Gastroesophageal sphincter (tissue), 4 donors: ENCODE measurements at regions not wholly inside any gene's neighbourhood (a gene's known extent, or its start where the extent isn't known, plus 50 kb on each side); places are given as distances from the start of the nearest gene placed in this dataset.

Experiments
- ATAC-seq: fragments of 150-250 bp; one replicate; pipeline ENCODE4 v1.9.1; 2016; ENCODE audit warnings: mild to moderate bottlenecking, moderate library complexity
- H3K27ac ChIP-seq, 4 donors: fragments of 200-600 bp; sonication (generic) in 3 of 4; 1 replicate in 3 of 4; 2 replicates in 1 of 4; pipeline ENCODE4 v1.5.1; 2016 to 2019
- H3K27me3 ChIP-seq: fragments of 200-600 bp; sonication (generic); one replicate; pipeline ENCODE4 v1.5.1; 2019
- H3K36me3 ChIP-seq, 2 donors: fragments of 200-600 bp; sonication (generic); one replicate each; pipeline ENCODE4 v1.5.1; 2019; ENCODE audit warnings: control low read depth in 1 of 2
- H3K4me1 ChIP-seq, 3 donors: fragments of 200-600 bp; sonication (generic); 1 replicate in 2 of 3; 2 replicates in 1 of 3; pipeline ENCODE4 v1.5.1; 2016 to 2019; ENCODE audit warnings: control low read depth in 2 of 3
- H3K4me3 ChIP-seq, 2 donors: fragments of 200-600 bp; sonication (generic); one replicate each; pipeline ENCODE4 v1.5.1; 2019; ENCODE audit warnings: mild to moderate bottlenecking in 1 of 2, moderate library complexity in 1 of 2
- H3K9me3 ChIP-seq, 3 donors: fragments of 200-600 bp; sonication (generic); one replicate each; pipeline ENCODE4 v1.5.1; 2017 to 2019; ENCODE audit warnings: control low read depth in 2 of 3
- CTCF ChIP-seq, 4 experiments: fragments of 200-600 bp in 2 of 4; fragments of 450-650 bp in 2 of 4; sonication (generic) in 1 of 4; IDR thresholded peaks; one replicate each; pipeline ENCODE4 v1.5.1; 2017 to 2019; ENCODE audit warnings: antibody characterized with exemption in 4 of 4, mild to moderate bottlenecking in 2 of 4, moderate library complexity in 2 of 4
- EP300 ChIP-seq: sonication (generic); formaldehyde crosslinking; IDR thresholded peaks from one replicate; pipeline ENCODE4 v1.6.1; 2017; ENCODE audit warnings: antibody characterized with exemption, mild to moderate bottlenecking
- POLR2A ChIP-seq, 2 donors: fragments of 450-650 bp; IDR thresholded peaks; one replicate each; pipeline ENCODE4 v1.6.1; 2017; ENCODE audit warnings: antibody characterized with exemption in 2 of 2, mild to moderate bottlenecking in 2 of 2, moderate library complexity in 1 of 2
- POLR2AphosphoS5 ChIP-seq: sonication (generic); formaldehyde crosslinking; IDR thresholded peaks from one replicate; pipeline ENCODE4 v1.6.1; 2017; ENCODE audit warnings: antibody characterized with exemption
- WGBS, 2 donors: methylation state at CpG; one replicate each; pipeline ENCODE4 v1.1.5; 2018; ENCODE audit warnings: low coverage in 1 of 2; 5-methylcytosine and 5-hydroxymethylcytosine counted together

GRCh38 chr15:39157882-39158281, 423.0 kb upstream of the THBS1 start:
- no peak overlapping the region for H3K4me3 ChIP-seq
- peak overlapping the region in 1 of 4 donors; percentile 15 for H3K27ac ChIP-seq
- ATAC-seq, result no peak
- H3K4me1 ChIP-seq, result peaks cover 7 to 42% (median 8%) of the 10 kb centered on the region in 3 donors
- TF ChIP-seq POLR2AphosphoS5, result peak; percentile 42
- no peak for TF ChIP-seq EP300
- H3K9me3 ChIP-seq, result peaks cover 0 to 5% (median 0%) of the 10 kb centered on the region in 3 donors
- 50% methylated on average over 1 of the region's 1 CpG; no CpG with 5 or more reads in 1 of the 2 donors for WGBS, 2 donors
- H3K36me3 ChIP-seq, result no peaks in the 10 kb centered on the region
- no peaks in the 10 kb centered on the region for H3K27me3 ChIP-seq

- H3K36me3 ChIP-seq, result no peaks in the 10 kb centered on the region
- ATAC-seq, result no peak
- H3K9me3 ChIP-seq, result peaks cover 0 to 5% (median 0%) of the 10 kb centered on the region in 3 donors
- H3K4me1 ChIP-seq, result peaks cover 0 to 28% (median 4%) of the 10 kb centered on the region in 3 donors
- no peaks in the 10 kb centered on the region for H3K27me3 ChIP-seq
- peak; percentile 58 for TF ChIP-seq POLR2AphosphoS5
- peak; percentile 24 for TF ChIP-seq EP300
- TF ChIP-seq CTCF (IDR thresholded peaks at IDR 0.05), result no peak
- TF ChIP-seq POLR2A (IDR thresholded peaks at IDR 0.05), result no peak
- H3K27ac ChIP-seq, result peak overlapping the region in 3 of 4 donors; percentile 16 to 51 (median 38)
- H3K4me3 ChIP-seq, result no peak overlapping the region
These were observed 421.0 kb upstream of the THBS1 start for GRCh38 chr15:39159833-39160232.

- TF ChIP-seq POLR2AphosphoS5 (no peak), CTCF (IDR thresholded peaks at IDR 0.05) (no peak), EP300 (no peak), POLR2A (IDR thresholded peaks at IDR 0.05) (no peak)
- Histone ChIP-seq H3K9me3 (peaks cover 0 to 5% (median 0%) of the 10 kb centered on the region in 3 donors), H3K27ac (no peak overlapping the region), H3K4me1 (peaks cover 0 to 31% (median 4%) of the 10 kb centered on the region in 3 donors), H3K4me3 (no peak overlapping the region), H3K36me3 (no peaks in the 10 kb centered on the region), H3K27me3 (no peaks in the 10 kb centered on the region)
- no peak for ATAC-seq
- WGBS, 2 donors, result 91% methylated on average over 1 of the region's 1 CpG; no CpG with 5 or more reads in 1 of the 2 donors
These were observed 419.8 kb upstream of the THBS1 start for GRCh38 chr15:39161096-39161495.

GRCh38 chr15:39165020-39165706, 415.7 kb upstream of the THBS1 start:
- Histone ChIP-seq H3K9me3 (peaks cover 0 to 5% (median 0%) of the 10 kb centered on the region in 3 donors), H3K4me3 (no peak overlapping the region), H3K36me3 (no peaks in the 10 kb centered on the region), H3K4me1 (peaks cover 0 to 30% (median 2%) of the 10 kb centered on the region in 3 donors), H3K27ac (peak overlapping the region; percentile 23 to 68 (median 56)), H3K27me3 (no peaks in the 10 kb centered on the region)
- TF ChIP-seq POLR2AphosphoS5 (peak; percentile 13), EP300 (no peak)
- WGBS, 2 donors, result 10 to 64% methylated on average over 1 to 2 of the region's 2 CpGs
- ATAC-seq, result no peak

- Histone ChIP-seq H3K9me3 (no peaks in the 10 kb centered on the region), H3K4me3 (no peak overlapping the region), H3K4me1 (peaks cover 8 to 38% (median 8%) of the 10 kb centered on the region in 3 donors), H3K27ac (peak overlapping the region in 3 of 4 donors; percentile 52 to 66 (median 55)), H3K27me3 (no peaks in the 10 kb centered on the region), H3K36me3 (no peaks in the 10 kb centered on the region)
- 34 to 74% methylated on average over 4 of the region's 4 CpGs for WGBS, 2 donors
- peak; percentile 76 for ATAC-seq
- TF ChIP-seq EP300 (no peak), CTCF (IDR thresholded peaks at IDR 0.05) (no peak), POLR2AphosphoS5 (no peak), POLR2A (IDR thresholded peaks at IDR 0.05) (no peak)
These were observed 413.5 kb upstream of the THBS1 start for GRCh38 chr15:39167164-39168058.
